ENCODE measurements at regions not wholly inside any gene's neighbourhood (a gene's known extent, or its start where the extent isn't known, plus 50 kb on each side); places are given as distances from the start of the nearest gene placed in this dataset.

DNA sequence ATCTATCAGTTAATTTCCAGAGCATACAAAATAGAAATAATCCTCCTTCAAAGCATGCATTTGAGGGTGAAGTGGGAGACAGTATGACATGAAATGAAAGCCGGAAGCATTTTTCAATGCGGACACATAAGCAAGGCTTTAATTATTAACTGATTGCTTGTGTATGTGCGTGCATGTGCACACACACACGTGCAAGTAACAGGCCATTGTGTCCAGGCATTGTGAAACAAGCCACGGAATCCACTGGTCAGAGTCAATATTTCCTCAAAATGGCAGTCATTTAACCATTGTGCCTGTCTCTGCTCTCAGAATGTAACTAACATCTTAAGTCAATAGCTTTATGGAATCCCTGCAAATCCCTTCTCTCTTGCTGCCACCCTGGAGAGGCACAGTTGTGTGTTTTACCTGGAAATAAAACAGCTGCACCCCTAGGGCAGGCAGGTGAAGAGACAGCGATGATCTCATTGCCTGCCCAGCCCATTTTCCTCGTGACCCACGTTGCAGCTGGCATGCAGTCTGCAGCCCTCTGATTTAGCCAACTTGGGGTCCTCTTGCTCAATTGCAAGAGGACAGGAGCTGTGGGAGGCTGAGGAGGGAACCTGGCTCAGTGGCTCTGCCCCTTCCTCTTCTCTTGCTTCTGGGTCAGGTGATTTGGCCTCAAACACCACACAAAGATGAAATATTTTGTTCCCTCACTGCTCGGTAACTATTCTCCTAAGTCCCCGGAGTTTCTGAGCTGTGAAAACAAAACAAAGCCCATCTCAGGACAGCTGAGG lies 500.9 kb upstream of the ZMIZ1 start:
- TF ChIP-seq ZFX (IDR thresholded peaks at IDR 0.05; ENCODE audit: borderline replicate concordance): no peak
- TF ChIP-seq, protein P1, sequence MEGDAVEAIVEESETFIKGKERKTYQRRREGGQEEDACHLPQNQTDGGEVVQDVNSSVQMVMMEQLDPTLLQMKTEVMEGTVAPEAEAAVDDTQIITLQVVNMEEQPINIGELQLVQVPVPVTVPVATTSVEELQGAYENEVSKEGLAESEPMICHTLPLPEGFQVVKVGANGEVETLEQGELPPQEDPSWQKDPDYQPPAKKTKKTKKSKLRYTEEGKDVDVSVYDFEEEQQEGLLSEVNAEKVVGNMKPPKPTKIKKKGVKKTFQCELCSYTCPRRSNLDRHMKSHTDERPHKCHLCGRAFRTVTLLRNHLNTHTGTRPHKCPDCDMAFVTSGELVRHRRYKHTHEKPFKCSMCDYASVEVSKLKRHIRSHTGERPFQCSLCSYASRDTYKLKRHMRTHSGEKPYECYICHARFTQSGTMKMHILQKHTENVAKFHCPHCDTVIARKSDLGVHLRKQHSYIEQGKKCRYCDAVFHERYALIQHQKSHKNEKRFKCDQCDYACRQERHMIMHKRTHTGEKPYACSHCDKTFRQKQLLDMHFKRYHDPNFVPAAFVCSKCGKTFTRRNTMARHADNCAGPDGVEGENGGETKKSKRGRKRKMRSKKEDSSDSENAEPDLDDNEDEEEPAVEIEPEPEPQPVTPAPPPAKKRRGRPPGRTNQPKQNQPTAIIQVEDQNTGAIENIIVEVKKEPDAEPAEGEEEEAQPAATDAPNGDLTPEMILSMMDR (IDR thresholded peaks at IDR 0.05): no peak
- H3K27ac ChIP-seq: no peak overlapping the region

DNA sequence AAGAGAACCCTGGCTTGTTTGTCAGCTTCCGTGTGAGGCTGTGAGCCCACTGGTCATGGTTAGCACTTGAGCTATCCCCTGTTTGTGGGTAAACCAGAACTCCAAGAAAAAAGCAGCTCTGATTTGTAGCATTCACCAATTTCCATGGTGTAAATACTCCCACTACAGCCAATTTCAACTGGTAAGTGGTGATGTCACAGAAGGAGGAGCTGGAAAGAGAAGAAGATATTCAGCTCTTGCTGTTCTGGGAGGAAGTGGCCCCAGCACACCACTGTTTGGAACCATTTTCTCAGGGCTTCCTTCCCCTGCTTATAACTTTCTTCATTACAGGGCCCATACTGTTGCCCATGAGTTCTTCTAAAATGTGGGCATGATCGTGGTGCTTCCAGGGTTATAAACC lies 500.1 kb upstream of the ZMIZ1 start:
- H3K27ac ChIP-seq: no peak overlapping the region
- TF ChIP-seq, protein P1 (IDR thresholded peaks at IDR 0.05): no peak
- no peak for TF ChIP-seq ZFX (IDR thresholded peaks at IDR 0.05; ENCODE audit: borderline replicate concordance)

DNA sequence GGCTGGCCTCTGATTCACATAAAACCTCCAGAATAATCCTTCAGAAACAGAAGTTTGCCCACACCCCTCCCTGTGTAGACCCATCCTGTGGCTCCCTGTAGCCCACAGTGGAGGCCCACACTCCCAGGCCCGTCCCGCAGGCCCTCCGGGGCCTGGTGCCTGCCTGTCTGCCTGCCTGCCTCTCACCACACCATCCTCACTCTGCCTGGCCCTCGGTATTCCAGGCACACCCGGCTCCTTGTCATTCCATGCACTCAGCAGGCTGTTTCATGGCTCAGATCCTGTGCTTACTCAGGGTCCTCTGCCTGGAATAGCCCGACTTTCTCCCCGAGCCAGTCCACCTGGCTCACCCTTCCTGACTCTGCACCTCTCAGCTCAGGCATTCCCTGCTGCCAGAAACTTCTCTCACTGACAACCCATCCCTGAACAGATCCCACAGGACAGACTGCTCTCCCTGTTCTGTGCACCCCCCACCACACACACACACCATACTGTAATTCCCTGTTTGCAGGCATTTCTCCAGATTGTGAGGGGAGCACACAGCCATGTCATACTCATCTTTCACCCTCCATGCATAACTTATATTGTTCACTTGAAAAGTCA lies 498.0 kb upstream of the ZMIZ1 start:
- no peak overlapping the region for H3K27ac ChIP-seq
- no peak for TF ChIP-seq ZFX (IDR thresholded peaks at IDR 0.05; ENCODE audit: borderline replicate concordance)
- TF ChIP-seq, protein P1 (IDR thresholded peaks at IDR 0.05): no peak

DNA sequence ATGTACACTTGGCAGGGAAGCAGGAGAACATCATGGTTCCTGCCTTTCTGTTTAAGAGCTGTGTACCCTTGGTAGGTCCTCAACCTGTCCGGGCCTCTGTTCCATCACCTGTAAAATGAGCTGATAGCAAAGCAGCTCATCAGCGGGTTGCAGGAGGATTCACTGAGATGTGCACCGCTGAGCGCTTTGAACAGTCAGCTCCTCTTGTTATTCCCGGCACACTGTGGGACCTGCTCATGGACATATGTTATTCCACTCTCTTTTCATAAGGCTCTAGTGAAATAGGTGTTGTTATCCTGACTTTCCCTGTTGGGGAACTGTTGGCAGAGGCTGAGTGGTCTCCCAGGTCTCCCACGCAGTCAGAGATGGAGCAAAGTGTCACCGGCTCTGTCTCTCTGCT lies 497.5 kb upstream of the ZMIZ1 start:
- TF ChIP-seq, protein P1 (IDR thresholded peaks at IDR 0.05): no peak
- TF ChIP-seq ZFX (IDR thresholded peaks at IDR 0.05; ENCODE audit: borderline replicate concordance): no peak
- H3K27ac ChIP-seq: no peak overlapping the region

DNA sequence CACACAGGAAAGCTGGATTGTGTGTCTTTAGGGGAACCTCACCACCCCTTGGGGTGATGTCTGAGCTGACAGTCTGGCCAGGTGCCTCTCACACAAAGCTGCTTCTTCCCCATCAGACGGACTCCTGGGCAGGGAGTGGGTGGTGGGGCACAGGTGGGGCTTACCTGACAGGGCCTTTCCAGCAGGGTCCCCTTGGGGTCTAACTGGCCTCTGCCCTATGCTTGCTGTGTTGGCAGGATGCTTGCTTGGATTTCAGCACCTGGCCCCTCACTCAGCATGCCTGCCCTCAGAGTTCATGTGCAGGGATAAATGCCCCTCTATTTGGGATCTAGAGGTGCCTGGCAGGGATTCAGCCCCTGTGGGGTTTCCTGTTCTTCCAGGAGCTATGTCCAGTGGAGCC lies 496.9 kb upstream of the ZMIZ1 start:
- H3K27ac ChIP-seq: no peak overlapping the region
- no peak for TF ChIP-seq ZFX (IDR thresholded peaks at IDR 0.05; ENCODE audit: borderline replicate concordance)
- TF ChIP-seq, protein P1 (IDR thresholded peaks at IDR 0.05): no peak

DNA sequence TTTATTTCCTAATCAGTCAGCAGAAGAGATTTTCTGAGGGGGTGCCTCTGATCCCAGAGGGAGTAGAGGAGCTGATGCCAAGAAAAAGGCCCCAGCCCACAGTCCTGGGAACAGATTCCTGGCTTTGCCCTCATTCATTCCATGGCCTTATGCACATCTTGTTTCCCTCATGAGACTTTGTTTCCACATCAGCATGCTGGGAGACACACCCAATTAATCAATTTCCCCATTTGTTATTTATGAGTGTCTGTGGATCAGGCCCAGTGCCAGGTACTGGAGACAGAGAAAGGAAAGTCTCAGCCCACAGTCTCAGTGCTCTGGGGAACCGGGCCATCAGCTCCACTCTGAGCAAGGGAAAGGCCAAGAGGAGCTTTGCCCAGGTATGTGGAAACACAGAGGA lies 496.2 kb upstream of the ZMIZ1 start:
- no peak overlapping the region for H3K27ac ChIP-seq
- no peak for TF ChIP-seq ZFX (IDR thresholded peaks at IDR 0.05; ENCODE audit: borderline replicate concordance)
- TF ChIP-seq, protein P1 (IDR thresholded peaks at IDR 0.05): no peak

DNA sequence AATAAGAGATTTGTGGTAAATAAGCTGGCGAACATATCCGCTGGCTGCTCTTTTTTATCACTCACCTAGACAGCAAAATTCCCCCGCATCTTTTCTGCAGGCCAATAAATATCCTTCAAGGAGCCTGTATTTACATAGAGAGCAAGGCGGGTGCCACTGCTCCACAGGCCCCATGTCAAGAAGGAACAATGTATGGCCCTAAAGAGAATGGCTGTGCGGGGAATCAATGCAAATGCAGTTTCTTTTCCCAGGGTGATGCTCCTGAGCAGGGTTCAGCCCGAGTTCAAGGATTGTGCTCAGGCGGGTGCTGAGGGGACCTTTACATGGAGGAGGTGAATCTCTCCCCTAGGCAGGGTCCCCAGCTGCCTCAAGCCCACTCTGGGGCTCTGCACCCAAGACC lies 494.2 kb upstream of the ZMIZ1 start:
- no peak overlapping the region for H3K27ac ChIP-seq

More for the DNA sequence above, 494.2 kb upstream of the ZMIZ1 start:
- TF ChIP-seq, protein P1 (IDR thresholded peaks at IDR 0.05): no peak
- TF ChIP-seq ZFX (IDR thresholded peaks at IDR 0.05; ENCODE audit: borderline replicate concordance): no peak

All from 22Rv1 (cell line).